Ishikawa (cell line): ENCODE measurements at regions not wholly inside any gene's neighbourhood (a gene's known extent, or its start where the extent isn't known, plus 50 kb on each side); places are given as distances from the start of the nearest gene placed in this dataset.

ENCODE experiments used
- CREB1 ChIP-seq: IDR thresholded peaks from 2 replicates; pipeline ENCODE4 v1.6.1; 2012; ENCODE audit warnings: low read depth
- EGR1 ChIP-seq: IDR thresholded peaks from 2 replicates; pipeline ENCODE4 v1.6.1; 2012
- EP300 ChIP-seq: IDR thresholded peaks from 2 replicates; pipeline ENCODE4 v1.6.1; 2012; ENCODE audit warnings: borderline replicate concordance
- RAD21 ChIP-seq: IDR thresholded peaks from 2 replicates; pipeline ENCODE4 v1.6.1; 2012; ENCODE audit warnings: low read depth
- REST ChIP-seq: IDR thresholded peaks from 2 replicates; pipeline ENCODE4 v1.6.1; 2012; ENCODE audit warnings: low read depth, mild to moderate bottlenecking
- TCF12 ChIP-seq: IDR thresholded peaks from 2 replicates; pipeline ENCODE4 v1.6.1; 2012; ENCODE audit warnings: low read depth

GRCh38 chr4:189838821-189839497, 101.7 kb upstream of the FRG1 start:
- TF ChIP-seq RAD21 (no peak), REST (no peak), EP300 (no peak), TCF12 (no peak), EGR1 (no peak), CREB1 (no peak)
